ENCODE measurements at regions not wholly inside any gene's neighbourhood (a gene's known extent, or its start where the extent isn't known, plus 50 kb on each side); places are given as distances from the start of the nearest gene placed in this dataset.

DNA sequence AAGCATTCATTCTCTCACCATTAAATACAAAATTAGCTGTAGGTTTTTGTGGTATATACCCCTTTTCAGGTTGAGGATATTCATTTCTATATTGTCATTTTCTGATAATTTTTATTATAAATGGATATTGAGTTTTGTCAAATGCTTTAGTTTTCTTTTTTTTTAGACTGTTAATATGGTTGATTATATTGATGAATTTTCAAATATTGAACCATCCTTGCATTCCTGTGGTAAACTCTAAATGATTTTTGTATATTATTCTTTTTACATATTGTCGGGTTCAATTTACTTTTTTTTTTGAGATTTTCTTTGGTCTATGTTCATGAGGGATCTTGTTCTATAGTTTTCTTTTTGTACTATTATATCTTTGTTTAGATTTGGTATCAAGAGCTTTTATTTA lies 165.1 kb downstream of the GPAT3 start:
- no peak overlapping the region for H3K4me3 ChIP-seq (ENCODE audit: low read length in 2 of 2)
- no peak for DNase-seq (ENCODE audit: low read depth in 6 of 9, low spot score in 9 of 9)
- H3K4me1 ChIP-seq (ENCODE audit: control insufficient read depth in 2 of 2, insufficient read depth in 2 of 2, low read length in 2 of 2), result no peaks in the 10 kb centered on the region
- WGBS, result 97% methylated on average over 1 of the region's 1 CpG
- no peaks in the 10 kb centered on the region for H3K27me3 ChIP-seq (ENCODE audit: control insufficient read depth in 2 of 2, insufficient read depth in 1 of 2, low read length in 1 of 2)
- no peaks in the 10 kb centered on the region for H3K36me3 ChIP-seq (ENCODE audit: control insufficient read depth in 2 of 2, insufficient read depth in 2 of 2, low read length in 1 of 2)
- H3K9me3 ChIP-seq (ENCODE audit: control insufficient read depth in 2 of 2, insufficient read depth in 1 of 2, low read length in 1 of 2), result no peaks in the 10 kb centered on the region
- H3K27ac ChIP-seq (ENCODE audit: low read depth in 1 of 2, low read length in 1 of 2), result no peak overlapping the region

DNA sequence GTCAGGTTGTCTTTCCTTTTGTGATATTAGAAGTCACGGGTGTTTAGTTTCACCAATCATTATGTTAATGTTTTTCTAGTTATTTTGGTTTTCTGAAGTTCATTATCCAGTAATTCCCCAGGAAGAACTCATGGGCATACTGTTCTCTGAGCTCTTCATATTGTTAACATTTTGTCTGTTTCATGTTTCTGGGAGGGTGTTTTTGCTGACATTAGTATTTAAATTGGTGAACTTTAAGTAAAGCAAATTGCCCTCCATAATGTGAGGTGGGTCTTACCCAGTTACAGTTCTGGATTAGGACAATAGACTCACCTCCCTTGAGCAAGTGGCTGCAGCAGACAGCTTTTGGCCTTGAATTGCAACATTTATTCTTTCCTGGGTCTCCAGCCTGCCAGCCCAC lies 163.4 kb downstream of the GPAT3 start:
- Histone ChIP-seq H3K4me1 (ENCODE audit: control insufficient read depth in 2 of 2, insufficient read depth in 2 of 2, low read length in 2 of 2) (no peaks in the 10 kb centered on the region), H3K9me3 (ENCODE audit: control insufficient read depth in 2 of 2, insufficient read depth in 1 of 2, low read length in 1 of 2) (no peaks in the 10 kb centered on the region), H3K4me3 (ENCODE audit: low read length in 2 of 2) (no peak overlapping the region), H3K27me3 (ENCODE audit: control insufficient read depth in 2 of 2, insufficient read depth in 1 of 2, low read length in 1 of 2) (no peaks in the 10 kb centered on the region), H3K27ac (ENCODE audit: low read depth in 1 of 2, low read length in 1 of 2) (no peak overlapping the region), H3K36me3 (ENCODE audit: control insufficient read depth in 2 of 2, insufficient read depth in 2 of 2, low read length in 1 of 2) (no peaks in the 10 kb centered on the region)
- DNase-seq (ENCODE audit: low read depth in 6 of 9, low spot score in 9 of 9), result no peak
- 95% methylated on average over 1 of the region's 1 CpG for WGBS

- no peaks in the 10 kb centered on the region for H3K36me3 ChIP-seq (ENCODE audit: control insufficient read depth in 2 of 2, insufficient read depth in 2 of 2, low read length in 1 of 2)
- H3K4me1 ChIP-seq (ENCODE audit: control insufficient read depth in 2 of 2, insufficient read depth in 2 of 2, low read length in 2 of 2), result no peaks in the 10 kb centered on the region
- DNase-seq (ENCODE audit: low read depth in 6 of 9, low spot score in 9 of 9), result no peak
- 100% methylated on average over 1 of the region's 1 CpG for WGBS
- H3K9me3 ChIP-seq (ENCODE audit: control insufficient read depth in 2 of 2, insufficient read depth in 1 of 2, low read length in 1 of 2), result no peaks in the 10 kb centered on the region
- no peaks in the 10 kb centered on the region for H3K27me3 ChIP-seq (ENCODE audit: control insufficient read depth in 2 of 2, insufficient read depth in 1 of 2, low read length in 1 of 2)
- H3K27ac ChIP-seq (ENCODE audit: low read depth in 1 of 2, low read length in 1 of 2), result no peak overlapping the region
- H3K4me3 ChIP-seq (ENCODE audit: low read length in 2 of 2), result no peak overlapping the region
Observed at GRCh38 chr4:83692028-83692427, 156.1 kb downstream of the GPAT3 start.

- Histone ChIP-seq H3K9me3 (ENCODE audit: control insufficient read depth in 2 of 2, insufficient read depth in 1 of 2, low read length in 1 of 2) (no peaks in the 10 kb centered on the region), H3K4me1 (ENCODE audit: control insufficient read depth in 2 of 2, insufficient read depth in 2 of 2, low read length in 2 of 2) (no peaks in the 10 kb centered on the region), H3K27ac (ENCODE audit: low read depth in 1 of 2, low read length in 1 of 2) (no peak overlapping the region), H3K4me3 (ENCODE audit: low read length in 2 of 2) (no peak overlapping the region), H3K36me3 (ENCODE audit: control insufficient read depth in 2 of 2, insufficient read depth in 2 of 2, low read length in 1 of 2) (no peaks in the 10 kb centered on the region), H3K27me3 (ENCODE audit: control insufficient read depth in 2 of 2, insufficient read depth in 1 of 2, low read length in 1 of 2) (no peaks in the 10 kb centered on the region)
- WGBS, result 70% methylated on average over 2 of the region's 2 CpGs
- no peak for DNase-seq (ENCODE audit: low read depth in 6 of 9, low spot score in 9 of 9)
Observed at GRCh38 chr4:83686166-83686565, 150.3 kb downstream of the GPAT3 start.

GRCh38 chr4:83679692-83680091 lies 143.8 kb downstream of the GPAT3 start:
- no peaks in the 10 kb centered on the region for H3K4me1 ChIP-seq (ENCODE audit: control insufficient read depth in 2 of 2, insufficient read depth in 2 of 2, low read length in 2 of 2)
- no peaks in the 10 kb centered on the region for H3K36me3 ChIP-seq (ENCODE audit: control insufficient read depth in 2 of 2, insufficient read depth in 2 of 2, low read length in 1 of 2)
- H3K4me3 ChIP-seq (ENCODE audit: low read length in 2 of 2), result no peak overlapping the region
- no peaks in the 10 kb centered on the region for H3K9me3 ChIP-seq (ENCODE audit: control insufficient read depth in 2 of 2, insufficient read depth in 1 of 2, low read length in 1 of 2)
- H3K27ac ChIP-seq (ENCODE audit: low read depth in 1 of 2, low read length in 1 of 2), result no peak overlapping the region
- 92% methylated on average over 1 of the region's 1 CpG for WGBS
- no peaks in the 10 kb centered on the region for H3K27me3 ChIP-seq (ENCODE audit: control insufficient read depth in 2 of 2, insufficient read depth in 1 of 2, low read length in 1 of 2)
- no peak for DNase-seq (ENCODE audit: low read depth in 6 of 9, low spot score in 9 of 9)

GRCh38 chr4:83679254-83679653 lies 143.3 kb downstream of the GPAT3 start:
- no peak for DNase-seq (ENCODE audit: low read depth in 6 of 9, low spot score in 9 of 9)
- H3K4me3 ChIP-seq (ENCODE audit: low read length in 2 of 2), result no peak overlapping the region
- 86% methylated on average over 3 of the region's 3 CpGs for WGBS
- H3K9me3 ChIP-seq (ENCODE audit: control insufficient read depth in 2 of 2, insufficient read depth in 1 of 2, low read length in 1 of 2), result no peaks in the 10 kb centered on the region
- no peak overlapping the region for H3K27ac ChIP-seq (ENCODE audit: low read depth in 1 of 2, low read length in 1 of 2)
- H3K27me3 ChIP-seq (ENCODE audit: control insufficient read depth in 2 of 2, insufficient read depth in 1 of 2, low read length in 1 of 2), result no peaks in the 10 kb centered on the region
- no peaks in the 10 kb centered on the region for H3K36me3 ChIP-seq (ENCODE audit: control insufficient read depth in 2 of 2, insufficient read depth in 2 of 2, low read length in 1 of 2)
- H3K4me1 ChIP-seq (ENCODE audit: control insufficient read depth in 2 of 2, insufficient read depth in 2 of 2, low read length in 2 of 2), result no peaks in the 10 kb centered on the region

DNA sequence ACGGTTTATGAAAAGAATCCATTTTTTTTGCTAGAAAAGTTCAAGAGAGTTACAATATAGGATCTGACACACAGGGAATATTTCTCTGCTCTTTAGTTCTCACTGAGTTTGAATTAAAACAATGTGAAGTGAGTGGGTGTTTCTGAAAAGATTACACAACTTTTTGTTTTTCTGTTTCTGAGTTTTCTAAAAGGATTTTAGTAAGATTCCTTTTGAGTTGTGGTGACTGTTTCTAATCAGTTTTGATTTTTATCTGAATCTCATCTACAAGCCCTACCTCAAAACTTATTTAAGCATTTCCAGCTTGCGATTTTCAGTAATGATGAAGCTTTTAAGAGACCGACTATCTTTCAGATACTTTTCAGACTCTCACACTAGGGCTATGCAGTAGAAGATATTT lies 141.7 kb downstream of the GPAT3 start:
- Histone ChIP-seq H3K27me3 (ENCODE audit: control insufficient read depth in 2 of 2, insufficient read depth in 1 of 2, low read length in 1 of 2) (no peaks in the 10 kb centered on the region), H3K9me3 (ENCODE audit: control insufficient read depth in 2 of 2, insufficient read depth in 1 of 2, low read length in 1 of 2) (no peaks in the 10 kb centered on the region), H3K4me1 (ENCODE audit: control insufficient read depth in 2 of 2, insufficient read depth in 2 of 2, low read length in 2 of 2) (no peaks in the 10 kb centered on the region), H3K36me3 (ENCODE audit: control insufficient read depth in 2 of 2, insufficient read depth in 2 of 2, low read length in 1 of 2) (no peaks in the 10 kb centered on the region), H3K27ac (ENCODE audit: low read depth in 1 of 2, low read length in 1 of 2) (no peak overlapping the region), H3K4me3 (ENCODE audit: low read length in 2 of 2) (no peak overlapping the region)
- WGBS, result 96% methylated on average over 3 of the region's 3 CpGs
- no peak for DNase-seq (ENCODE audit: low read depth in 6 of 9, low spot score in 9 of 9)

- WGBS, result 71% methylated on average over 5 of the region's 5 CpGs
- H3K4me1 ChIP-seq (ENCODE audit: control insufficient read depth in 2 of 2, insufficient read depth in 2 of 2, low read length in 2 of 2), result no peaks in the 10 kb centered on the region
- no peaks in the 10 kb centered on the region for H3K27me3 ChIP-seq (ENCODE audit: control insufficient read depth in 2 of 2, insufficient read depth in 1 of 2, low read length in 1 of 2)
- no peaks in the 10 kb centered on the region for H3K36me3 ChIP-seq (ENCODE audit: control insufficient read depth in 2 of 2, insufficient read depth in 2 of 2, low read length in 1 of 2)
- DNase-seq (ENCODE audit: low read depth in 6 of 9, low spot score in 9 of 9), result no peak
- no peak overlapping the region for H3K27ac ChIP-seq (ENCODE audit: low read depth in 1 of 2, low read length in 1 of 2)
- no peak overlapping the region for H3K4me3 ChIP-seq (ENCODE audit: low read length in 2 of 2)
- H3K9me3 ChIP-seq (ENCODE audit: control insufficient read depth in 2 of 2, insufficient read depth in 1 of 2, low read length in 1 of 2), result no peaks in the 10 kb centered on the region
Observed at GRCh38 chr4:83664741-83665140, 128.8 kb downstream of the GPAT3 start.

DNA sequence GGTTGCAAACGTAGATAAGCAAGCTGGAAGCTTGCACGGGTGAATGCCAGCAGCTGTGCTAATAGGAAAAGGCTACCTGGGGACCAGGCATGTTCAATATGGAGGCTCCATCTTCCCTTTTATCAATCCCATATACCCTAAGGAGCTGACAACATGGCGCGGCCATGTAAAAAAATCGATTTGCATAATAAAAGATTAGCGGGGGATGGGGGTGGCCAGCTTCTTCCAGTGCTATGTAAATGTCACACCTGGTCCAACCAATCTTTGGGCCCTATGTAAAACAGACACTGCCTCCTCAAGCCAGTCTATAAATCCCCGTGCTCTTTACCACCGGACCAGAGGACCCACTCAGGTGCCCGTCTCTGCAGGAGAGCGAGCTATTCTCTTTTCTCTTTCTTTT lies 128.2 kb downstream of the GPAT3 start:
- no peaks in the 10 kb centered on the region for H3K9me3 ChIP-seq (ENCODE audit: control insufficient read depth in 2 of 2, insufficient read depth in 1 of 2, low read length in 1 of 2)
- WGBS, result 84% methylated on average over 10 of the region's 10 CpGs
- H3K27me3 ChIP-seq (ENCODE audit: control insufficient read depth in 2 of 2, insufficient read depth in 1 of 2, low read length in 1 of 2), result no peaks in the 10 kb centered on the region
- no peaks in the 10 kb centered on the region for H3K36me3 ChIP-seq (ENCODE audit: control insufficient read depth in 2 of 2, insufficient read depth in 2 of 2, low read length in 1 of 2)
- no peak overlapping the region for H3K27ac ChIP-seq (ENCODE audit: low read depth in 1 of 2, low read length in 1 of 2)
- no peaks in the 10 kb centered on the region for H3K4me1 ChIP-seq (ENCODE audit: control insufficient read depth in 2 of 2, insufficient read depth in 2 of 2, low read length in 2 of 2)
- H3K4me3 ChIP-seq (ENCODE audit: low read length in 2 of 2), result no peak overlapping the region
- no peak for DNase-seq (ENCODE audit: low read depth in 6 of 9, low spot score in 9 of 9)

GRCh38 chr4:83662204-83662603 lies 126.3 kb downstream of the GPAT3 start:
- H3K4me3 ChIP-seq (ENCODE audit: low read length in 2 of 2), result no peak overlapping the region
- H3K27ac ChIP-seq (ENCODE audit: low read depth in 1 of 2, low read length in 1 of 2), result no peak overlapping the region
- WGBS, result over 99% methylated on average over 2 of the region's 2 CpGs
- H3K4me1 ChIP-seq (ENCODE audit: control insufficient read depth in 2 of 2, insufficient read depth in 2 of 2, low read length in 2 of 2), result no peaks in the 10 kb centered on the region
- H3K36me3 ChIP-seq (ENCODE audit: control insufficient read depth in 2 of 2, insufficient read depth in 2 of 2, low read length in 1 of 2), result no peaks in the 10 kb centered on the region
- no peaks in the 10 kb centered on the region for H3K9me3 ChIP-seq (ENCODE audit: control insufficient read depth in 2 of 2, insufficient read depth in 1 of 2, low read length in 1 of 2)
- H3K27me3 ChIP-seq (ENCODE audit: control insufficient read depth in 2 of 2, insufficient read depth in 1 of 2, low read length in 1 of 2), result no peaks in the 10 kb centered on the region
- no peak for DNase-seq (ENCODE audit: low read depth in 6 of 9, low spot score in 9 of 9)

All from thymus (tissue), 11 donors.